K562 (cell line): ENCODE measurements at regions not wholly inside any gene's neighbourhood (a gene's known extent, or its start where the extent isn't known, plus 50 kb on each side); places are given as distances from the start of the nearest gene placed in this dataset.

ENCODE experiments used
- ATAC-seq: fragments of 200-7000 bp; cut with Tn5 transposase; 3 replicates; pipeline ENCODE4 v1.9.1; 2020; ENCODE audit warnings: moderate library complexity
- BruUV-seq: library from RNA; stranded (reverse); fragments of 400-500 nt; replicated peaks from 2 replicates; lab custom pipeline; 2021; lab: Mats Ljungman, UMichigan
- CTCF ChIA-PET: fragments of 300-600 bp; formaldehyde crosslinking; extraction: SDS; loops from one replicate; lab custom pipeline; 2021; ENCODE audit warnings: low intra/inter-chr PET ratio; lab: Yijun Ruan, JAX
- POLR2A ChIA-PET: fragments of 300-600, 350-650 bp; sonication (Branson Sonifier 250); formaldehyde crosslinking; extraction: SDS; loops from one replicate; lab custom pipeline; 2021; ENCODE audit warnings: antibody characterized with exemption, inconsistent platforms; lab: Yijun Ruan, JAX
- DNase-seq, 4 experiments: peaks; one replicate each; pipeline versions ENCODE4 v3.0.0 to v3.0.0-alpha.2; 2011 to 2018; ENCODE audit warnings: low spot score in 3 of 4, mixed read lengths in 3 of 4; ENCODE audit errors: extremely low read depth in 1 of 4
- FAIRE-seq: peaks from 2 replicates; lab custom pipeline; 2011; peaks lifted over from hg19 to GRCh38; lab: Jason Lieb, UNC
- H2AFZ ChIP-seq: 2 replicates; pipeline ENCODE4 v1.6.0; 2011; ENCODE audit warnings: low read depth, low read length, control low read depth, inconsistent platforms
- H3K27ac ChIP-seq: fragments of 200-600 bp; 3 replicates; pipeline ENCODE4 v1.8.0; 2011; ENCODE audit warnings: low read depth, mild to moderate bottlenecking, control low read depth, inconsistent platforms, low read length, moderate library complexity, mixed read lengths; ENCODE audit errors: extremely low read depth
- H3K27me3 ChIP-seq, 2 experiments: fragments of 300-600 bp in 1 of 2; 2 replicates in 1 of 2; 3 replicates in 1 of 2; pipeline versions ENCODE4 v1.6.0 to v1.8.0; 2011; ENCODE audit warnings: inconsistent platforms in 2 of 2, low read length in 2 of 2, mild to moderate bottlenecking in 1 of 2, mixed read lengths in 1 of 2, moderate library complexity in 1 of 2; ENCODE audit not compliant: control insufficient read depth in 2 of 2, insufficient read depth in 2 of 2
- H3K36me3 ChIP-seq: fragments of 300-600 bp; 3 replicates; pipeline ENCODE4 v1.8.0; 2011; ENCODE audit warnings: mild to moderate bottlenecking, low read length, inconsistent platforms; ENCODE audit not compliant: control insufficient read depth, insufficient read depth
- H3K4me1 ChIP-seq, 2 experiments: fragments of 200-600 bp in 1 of 2; replicated peaks in 1 of 2; 2 replicates in 1 of 2; 3 replicates in 1 of 2; pipeline versions ENCODE4 v1.5.1 to v1.8.0; 2011; ENCODE audit warnings: inconsistent platforms in 2 of 2, low read length in 2 of 2, mild to moderate bottlenecking in 1 of 2, mixed read lengths in 1 of 2, moderate library complexity in 1 of 2; ENCODE audit not compliant: control insufficient read depth in 2 of 2, insufficient read depth in 2 of 2
- H3K4me2 ChIP-seq: 2 replicates; pipeline ENCODE4 v1.6.1; 2011; ENCODE audit warnings: low read length, control low read depth, inconsistent platforms, mixed read lengths; ENCODE audit not compliant: insufficient read depth
- H3K4me3 ChIP-seq: fragments of 200-600 bp; sonication (generic), shearing (Covaris generic); 2 replicates; pipeline ENCODE4 v1.5.1; 2016; ENCODE audit warnings: control low read depth, inconsistent platforms
- H3K79me2 ChIP-seq: fragments of 200-600 bp; 3 replicates; pipeline ENCODE4 v1.8.0; 2011; ENCODE audit warnings: low read length, inconsistent platforms; ENCODE audit not compliant: control insufficient read depth, insufficient read depth
- H3K9ac ChIP-seq, 2 experiments: 2 replicates each; pipeline versions ENCODE4 v1.6.0 to v1.6.1; 2011; ENCODE audit warnings: low read depth in 2 of 2, low read length in 2 of 2, control low read depth in 1 of 2, inconsistent platforms in 1 of 2, mild to moderate bottlenecking in 1 of 2, mixed read lengths in 1 of 2; ENCODE audit not compliant: insufficient read depth in 1 of 2
- H3K9me1 ChIP-seq: one replicate; pipeline ENCODE4 v1.6.0; 2011; ENCODE audit warnings: inconsistent platforms, mild to moderate bottlenecking, low read length, moderate library complexity; ENCODE audit not compliant: control insufficient read depth, insufficient read depth
- H3K9me3 ChIP-seq: replicated peaks from 2 replicates; pipeline ENCODE4 v1.5.1; 2011; ENCODE audit warnings: low read depth, low read length, inconsistent platforms; ENCODE audit not compliant: control insufficient read depth, insufficient read depth
- H4K20me1 ChIP-seq: replicated peaks from 2 replicates; pipeline ENCODE4 v1.6.1; 2011; ENCODE audit warnings: low read length, inconsistent platforms, mixed read lengths; ENCODE audit not compliant: control insufficient read depth, insufficient read depth
- ATF6 ChIP-seq: sonication (generic); formaldehyde crosslinking; IDR thresholded peaks from 2 replicates; pipeline ENCODE4 v1.4.0; 2020; ENCODE audit warnings: mild to moderate bottlenecking, missing genetic modification reagents
- BHLHE40 ChIP-seq: IDR thresholded peaks from 2 replicates; pipeline ENCODE4 v1.6.1; 2011; ENCODE audit warnings: low read length, improper control_type of control experiment
- DNMT1 ChIP-seq: fragments of 450-650 bp; IDR thresholded peaks from 2 replicates; pipeline ENCODE4 v1.6.1; 2016; ENCODE audit warnings: antibody characterized with exemption, mild to moderate bottlenecking
- SIRT6 ChIP-seq: IDR thresholded peaks from one replicate; pipeline ENCODE4 v1.6.1; 2012; ENCODE audit warnings: low read depth, mild to moderate bottlenecking, control low read depth, inconsistent platforms, low read length, moderate library complexity
- SNRNP70 ChIP-seq: fragments of 200-400 bp; formaldehyde crosslinking; optimal IDR thresholded peaks from 2 replicates; pipeline ENCODE3; 2017; ENCODE audit warnings: low read depth, low read length
- ZBTB49 ChIP-seq: sonication (generic); formaldehyde crosslinking; IDR thresholded peaks from 2 replicates; pipeline ENCODE4 v1.8.0; 2022; ENCODE audit warnings: missing genetic modification reagents, mild to moderate bottlenecking, borderline replicate concordance
- ZKSCAN8 ChIP-seq: fragments of 200-800 bp; sonication (Bioruptor generic); IDR thresholded peaks from 2 replicates; pipeline ENCODE4 v1.6.1; 2016; ENCODE audit warnings: missing genetic modification characterization, missing compliant biosample characterization
- ZNF175 ChIP-seq: fragments of 200-800 bp; sonication (Bioruptor generic); IDR thresholded peaks from 2 replicates; pipeline ENCODE4 v1.6.1; 2016; ENCODE audit warnings: low read depth, mild to moderate bottlenecking, missing genetic modification characterization, missing compliant biosample characterization
- ZNF316 ChIP-seq: fragments of 450-650 bp; IDR thresholded peaks from 2 replicates; pipeline ENCODE4 v1.6.1; 2016
- WGBS: fragments of 100-300 bp; shearing (Covaris generic); methylation state at CpG from one replicate; pipeline ENCODE4 v1.1.6; 2016; ENCODE audit warnings: low coverage, mixed read lengths; ENCODE audit not compliant: insufficient coverage; ENCODE audit errors: missing lambda C conversion rate; 5-methylcytosine and 5-hydroxymethylcytosine counted together
- in situ Hi-C: fragments of 300-500 bp; cut with MboI; formaldehyde crosslinking; loops from 4 replicates; pipeline ENCODE4 v1.15.0; 2018; ENCODE audit warnings: inconsistent platforms, mixed read lengths
- intact Hi-C: fragments of 100-400 bp; cut with micrococcal nuclease; formaldehyde crosslinking; loops from 2 replicates; pipeline ENCODE4 v1.14.2; 2022
- TF ChIP-seq, protein P1 (sequence below): sonication (generic); formaldehyde crosslinking; IDR thresholded peaks from 2 replicates; pipeline ENCODE4 v1.8.0; 2023; ENCODE audit warnings: mild to moderate bottlenecking, missing genetic modification reagents
- TF ChIP-seq, protein P2 (sequence below): fragments of 250-450 bp; sonication (Bioruptor Pico); IDR thresholded peaks from 2 replicates; pipeline ENCODE4 v1.5.0; 2021; ENCODE audit warnings: mild to moderate bottlenecking, borderline replicate concordance
- TF ChIP-seq, protein P3 (sequence below): sonication (generic); formaldehyde crosslinking; IDR thresholded peaks from 2 replicates; pipeline ENCODE4 v1.8.0; 2022; ENCODE audit warnings: missing genetic modification reagents, mild to moderate bottlenecking, moderate library complexity, borderline replicate concordance

- no peaks in the 10 kb centered on the region for H3K9me1 ChIP-seq
- ChIA-PET POLR2A (no interaction called here), CTCF (no interaction called here)
- no peaks in the 10 kb centered on the region for H3K4me1 ChIP-seq
- FAIRE-seq (no peak), ATAC-seq (no peak), DNase-seq (no peak)
- no peaks in the 10 kb centered on the region for H3K79me2 ChIP-seq
- no peaks in the 10 kb centered on the region for H3K9me3 ChIP-seq
- BruUV-seq, result no TSS peak
- H3K9ac ChIP-seq, result no peak overlapping the region
- WGBS, result 0% methylated on average over 1 of the region's 2 CpGs
- no peak overlapping the region for H3K4me3 ChIP-seq
- H3K36me3 ChIP-seq, result no peaks in the 10 kb centered on the region
- H4K20me1 ChIP-seq, result no peaks in the 10 kb centered on the region
- H3K27ac ChIP-seq, result no peak overlapping the region
- H2AFZ ChIP-seq, result no peak overlapping the region
- intact Hi-C loops, result no loop called here
- no peak overlapping the region for H3K4me2 ChIP-seq
- in situ Hi-C loops, result no loop called here
- H3K27me3 ChIP-seq, result no peaks in the 10 kb centered on the region
- TF ChIP-seq, protein P1, sequence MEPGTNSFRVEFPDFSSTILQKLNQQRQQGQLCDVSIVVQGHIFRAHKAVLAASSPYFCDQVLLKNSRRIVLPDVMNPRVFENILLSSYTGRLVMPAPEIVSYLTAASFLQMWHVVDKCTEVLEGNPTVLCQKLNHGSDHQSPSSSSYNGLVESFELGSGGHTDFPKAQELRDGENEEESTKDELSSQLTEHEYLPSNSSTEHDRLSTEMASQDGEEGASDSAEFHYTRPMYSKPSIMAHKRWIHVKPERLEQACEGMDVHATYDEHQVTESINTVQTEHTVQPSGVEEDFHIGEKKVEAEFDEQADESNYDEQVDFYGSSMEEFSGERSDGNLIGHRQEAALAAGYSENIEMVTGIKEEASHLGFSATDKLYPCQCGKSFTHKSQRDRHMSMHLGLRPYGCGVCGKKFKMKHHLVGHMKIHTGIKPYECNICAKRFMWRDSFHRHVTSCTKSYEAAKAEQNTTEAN (CRISPR knock-in tag), result no peak
- no peak for TF ChIP-seq BHLHE40
- no peak for TF ChIP-seq SNRNP70
- no peak for TF ChIP-seq DNMT1
- TF ChIP-seq ZNF175 (CRISPR knock-in tag), result no peak
- TF ChIP-seq ZBTB49 (CRISPR knock-in tag), result no peak
- TF ChIP-seq ATF6 (CRISPR knock-in tag), result no peak
- no peak for TF ChIP-seq ZKSCAN8 (CRISPR knock-in tag)
- no peak for TF ChIP-seq SIRT6
- TF ChIP-seq ZNF316, result no peak
- TF ChIP-seq, protein P2, sequence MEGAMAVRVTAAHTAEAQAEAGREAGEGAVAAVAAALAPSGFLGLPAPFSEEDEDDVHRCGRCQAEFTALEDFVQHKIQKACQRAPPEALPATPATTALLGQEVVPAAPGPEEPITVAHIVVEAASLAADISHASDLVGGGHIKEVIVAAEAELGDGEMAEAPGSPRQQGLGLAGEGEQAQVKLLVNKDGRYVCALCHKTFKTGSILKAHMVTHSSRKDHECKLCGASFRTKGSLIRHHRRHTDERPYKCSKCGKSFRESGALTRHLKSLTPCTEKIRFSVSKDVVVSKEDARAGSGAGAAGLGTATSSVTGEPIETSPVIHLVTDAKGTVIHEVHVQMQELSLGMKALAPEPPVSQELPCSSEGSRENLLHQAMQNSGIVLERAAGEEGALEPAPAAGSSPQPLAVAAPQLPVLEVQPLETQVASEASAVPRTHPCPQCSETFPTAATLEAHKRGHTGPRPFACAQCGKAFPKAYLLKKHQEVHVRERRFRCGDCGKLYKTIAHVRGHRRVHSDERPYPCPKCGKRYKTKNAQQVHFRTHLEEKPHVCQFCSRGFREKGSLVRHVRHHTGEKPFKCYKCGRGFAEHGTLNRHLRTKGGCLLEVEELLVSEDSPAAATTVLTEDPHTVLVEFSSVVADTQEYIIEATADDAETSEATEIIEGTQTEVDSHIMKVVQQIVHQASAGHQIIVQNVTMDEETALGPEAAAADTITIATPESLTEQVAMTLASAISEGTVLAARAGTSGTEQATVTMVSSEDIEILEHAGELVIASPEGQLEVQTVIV, result no peak
- TF ChIP-seq, protein P3, sequence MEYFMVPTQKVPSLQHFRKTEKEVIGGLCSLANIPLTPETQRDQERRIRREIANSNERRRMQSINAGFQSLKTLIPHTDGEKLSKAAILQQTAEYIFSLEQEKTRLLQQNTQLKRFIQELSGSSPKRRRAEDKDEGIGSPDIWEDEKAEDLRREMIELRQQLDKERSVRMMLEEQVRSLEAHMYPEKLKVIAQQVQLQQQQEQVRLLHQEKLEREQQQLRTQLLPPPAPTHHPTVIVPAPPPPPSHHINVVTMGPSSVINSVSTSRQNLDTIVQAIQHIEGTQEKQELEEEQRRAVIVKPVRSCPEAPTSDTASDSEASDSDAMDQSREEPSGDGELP (CRISPR knock-in tag), result no peak
Measured at GRCh38 chr9:75418518-75418917, 330.2 kb downstream of the OSTF1 start.
